Forelimb muscle (tissue), 1 donor: ENCODE measurements at regions not wholly inside any gene's neighbourhood (a gene's known extent, or its start where the extent isn't known, plus 50 kb on each side); places are given as distances from the start of the nearest gene placed in this dataset.

Experiments used
- DNase-seq: peaks from one replicate; pipeline ENCODE4 v3.0.0-alpha.2; 2013; ENCODE audit warnings: low read depth

DNA sequence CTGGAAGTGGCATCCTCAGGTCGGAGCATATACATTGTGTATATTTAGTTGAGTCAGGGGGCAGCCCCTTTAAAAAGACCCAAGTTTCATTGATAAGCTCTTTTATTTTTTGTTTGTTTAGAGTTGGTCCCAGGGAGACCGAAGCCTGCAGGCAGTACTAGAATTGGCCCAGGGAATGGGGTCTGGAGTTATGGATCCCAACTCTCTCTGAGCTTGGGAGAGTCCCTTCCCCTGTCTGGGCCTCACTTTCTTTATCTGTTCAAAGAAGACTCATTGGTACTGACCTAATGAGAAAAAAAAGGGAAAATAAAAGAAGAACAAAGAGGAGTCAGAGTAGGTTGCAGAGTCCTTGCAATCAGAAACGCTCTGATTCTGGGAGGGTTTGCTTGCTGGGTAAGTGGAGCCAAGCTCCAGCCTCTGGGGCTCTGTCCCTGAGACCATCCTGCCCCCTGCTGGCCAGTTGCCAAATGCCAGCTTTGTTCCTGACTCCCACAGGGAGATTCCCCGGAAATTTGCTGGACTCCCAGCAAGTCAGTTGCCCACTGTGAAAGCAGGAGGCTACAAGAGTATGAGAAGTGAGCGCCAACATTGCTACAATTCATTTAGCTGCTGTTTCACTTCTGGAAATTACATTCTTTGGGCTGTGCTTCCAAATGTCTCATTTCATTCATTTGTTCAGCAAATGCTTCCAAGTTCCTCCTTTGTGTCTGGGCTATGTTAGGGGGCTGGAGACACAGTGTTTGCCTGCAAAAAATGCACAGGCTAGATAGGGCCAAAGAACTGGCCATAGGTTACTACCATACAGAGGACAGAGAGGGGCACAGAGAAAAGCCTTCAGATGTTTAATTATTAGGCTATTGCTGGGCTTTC lies 156.2 kb downstream of the MELK start:
- DNase-seq = no peak

- no peak for DNase-seq
These were observed 157.2 kb downstream of the MELK start for GRCh38 chr9:36729906-36730305.

GRCh38 chr9:36730414-36730813 lies 157.7 kb downstream of the MELK start:
- DNase-seq = no peak

DNA sequence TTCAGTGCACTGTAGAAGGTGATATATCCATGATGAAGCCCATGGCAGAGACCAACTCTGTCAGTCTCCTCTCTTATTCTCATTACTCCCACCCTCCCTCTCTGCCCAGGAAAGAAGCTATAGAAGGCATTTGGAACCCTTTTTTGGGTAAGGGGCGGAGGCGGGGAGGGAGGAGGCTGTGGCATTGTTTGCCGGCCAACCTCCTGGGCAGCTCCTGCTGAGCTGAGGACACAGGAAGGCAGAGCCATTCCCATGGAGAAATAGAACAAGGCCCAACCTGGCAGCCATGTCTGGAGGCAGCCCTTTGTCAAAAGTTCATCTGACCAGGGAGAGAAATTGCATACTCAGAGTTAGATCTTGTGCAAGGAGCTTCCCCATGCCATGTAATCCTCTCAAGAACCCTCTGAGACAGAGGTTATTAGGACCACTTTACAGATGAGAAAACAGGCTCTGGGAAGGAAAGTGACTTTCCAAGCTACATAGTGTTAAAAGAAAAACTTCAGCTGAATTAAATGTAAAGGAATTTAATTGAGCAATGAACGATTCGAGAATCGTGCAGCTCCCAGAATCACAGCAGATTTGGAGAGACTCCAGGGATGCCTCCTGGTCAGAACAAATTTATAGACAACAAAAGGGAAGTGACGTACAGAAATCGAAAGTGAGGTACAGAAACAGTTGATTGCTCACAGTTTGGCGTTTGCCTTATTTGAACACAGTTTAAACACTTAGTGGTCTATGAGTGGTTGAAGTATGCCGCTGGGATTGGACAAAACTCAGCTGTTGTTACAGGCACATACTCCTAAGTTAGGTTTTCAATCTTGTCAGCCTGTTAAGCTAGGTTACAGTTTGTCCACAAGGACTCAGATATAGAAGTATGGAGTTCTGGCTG lies 158.6 kb downstream of the MELK start:
- DNase-seq = no peak

DNA sequence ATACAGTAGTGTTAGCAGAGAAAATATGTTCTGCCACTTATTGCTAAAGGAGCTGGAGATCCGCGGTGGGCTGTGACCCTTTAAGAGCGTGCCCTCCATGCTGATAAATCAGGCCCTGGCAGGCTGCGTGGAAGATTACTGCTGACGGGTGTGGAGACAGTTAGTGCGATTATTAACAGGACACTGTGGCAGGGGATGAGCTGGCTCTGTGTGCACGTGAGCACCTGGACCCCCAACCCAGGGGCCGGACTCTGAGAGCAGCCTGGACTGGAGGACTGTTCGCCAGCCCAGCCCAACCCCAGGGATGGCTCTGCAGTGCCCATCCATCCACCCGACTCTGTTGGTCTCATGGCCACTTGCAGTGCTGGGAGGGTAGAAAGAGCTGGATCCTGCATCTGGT lies 162.0 kb downstream of the MELK start:
- DNase-seq = no peak

- no peak for DNase-seq
These were observed 164.0 kb downstream of the MELK start for GRCh38 chr9:36736648-36737047.

DNA sequence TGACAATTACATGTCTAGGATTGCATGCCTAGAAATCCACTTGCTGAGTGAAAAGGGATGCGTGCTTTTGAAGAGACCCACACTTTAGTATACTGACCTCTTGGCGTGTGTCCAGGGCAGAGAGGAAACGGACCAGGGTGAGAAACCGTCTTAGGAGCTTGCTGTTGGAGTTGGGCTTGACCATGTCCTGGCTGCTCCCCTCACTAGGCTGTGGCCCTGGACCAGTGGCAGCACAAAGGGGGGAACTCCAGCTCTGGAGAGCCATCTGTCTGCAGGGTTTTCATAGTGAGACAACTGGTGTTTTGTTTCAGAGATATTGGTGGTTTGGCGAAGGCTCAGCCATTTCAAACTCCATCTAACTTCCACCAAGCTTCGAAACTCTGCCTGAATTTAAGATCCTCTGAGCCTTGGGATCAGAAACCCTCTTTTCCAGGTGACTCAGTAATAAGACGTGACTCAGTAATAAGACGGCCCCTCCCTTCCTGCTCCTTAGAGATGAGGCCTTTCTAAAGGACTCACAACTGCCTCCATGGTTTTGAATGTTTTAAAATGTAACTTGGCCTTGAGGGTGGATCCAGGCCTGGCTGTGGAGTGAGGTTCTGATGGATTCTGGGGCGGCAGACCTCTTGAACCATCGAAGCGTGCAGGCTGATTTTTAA lies 165.8 kb downstream of the MELK start:
- no peak for DNase-seq

DNA sequence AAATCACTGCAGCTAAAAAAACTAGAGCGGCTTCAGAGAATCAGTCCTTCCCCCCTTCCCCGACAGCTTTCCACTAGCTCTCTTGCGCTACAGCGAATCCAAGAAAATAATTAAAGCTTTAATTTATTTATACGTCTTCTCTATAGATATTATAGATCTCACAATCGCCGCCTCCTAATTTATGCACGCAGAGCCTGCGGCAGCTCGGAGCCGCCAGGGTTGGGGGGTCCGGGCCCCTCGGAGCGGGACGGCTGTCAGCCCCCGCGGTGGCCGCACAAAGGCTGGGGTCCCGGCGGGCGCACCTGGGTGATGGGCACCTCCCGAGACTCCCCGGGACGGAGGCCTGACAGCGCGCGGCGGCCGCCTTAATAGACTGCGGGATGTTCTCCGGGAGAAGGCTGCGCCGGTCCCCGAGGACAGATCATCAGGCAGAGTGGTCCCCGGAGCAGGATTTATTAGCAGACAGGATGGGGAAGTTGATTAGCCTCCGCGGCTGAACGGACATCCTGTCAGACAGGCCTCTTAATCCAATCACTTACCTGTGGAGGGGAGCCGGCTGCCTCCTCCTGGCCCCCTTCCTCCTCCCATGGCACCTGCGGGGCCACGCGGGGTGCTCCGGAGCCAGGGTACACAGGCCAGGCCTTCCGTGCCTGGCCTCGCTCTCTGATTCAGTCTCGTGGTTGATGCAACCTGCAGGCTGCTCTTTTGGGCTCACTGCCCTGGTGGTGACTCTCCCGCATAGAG lies 166.8 kb downstream of the MELK start:
- no peak for DNase-seq

DNA sequence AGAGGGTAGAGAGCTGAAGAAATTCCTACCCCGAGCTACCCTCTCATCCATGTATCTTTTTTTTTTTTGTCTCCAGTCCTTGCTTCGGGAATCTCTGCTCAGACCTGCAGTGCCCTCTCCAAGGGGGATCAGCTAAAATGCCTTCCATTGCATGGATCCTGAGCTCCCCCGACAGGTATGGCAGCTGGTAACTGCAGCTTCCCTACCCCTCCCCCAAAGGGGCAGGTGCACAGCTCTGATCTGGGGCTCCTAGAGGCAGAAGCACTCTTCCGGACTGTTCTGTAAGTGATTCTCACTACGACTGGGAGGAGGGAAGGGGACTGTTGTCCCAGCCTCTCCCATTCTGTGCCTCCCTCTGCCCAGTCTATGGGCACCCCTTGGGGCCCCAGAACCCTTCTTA lies 169.6 kb downstream of the MELK start:
- no peak for DNase-seq

GRCh38 chr9:36744678-36745077 lies 172.0 kb downstream of the MELK start:
- DNase-seq = no peak

- no peak for DNase-seq
These were observed 173.3 kb downstream of the MELK start for GRCh38 chr9:36745977-36746376.

GRCh38 chr9:36746415-36746814 lies 173.7 kb downstream of the MELK start:
- no peak for DNase-seq

- DNase-seq = peak; percentile 6
These were observed 175.7 kb downstream of the MELK start for GRCh38 chr9:36748322-36748899.

GRCh38 chr9:36749461-36749860 lies 176.8 kb downstream of the MELK start:
- DNase-seq = no peak

- DNase-seq = no peak
These were observed 177.9 kb downstream of the MELK start for GRCh38 chr9:36750630-36751029.

DNA sequence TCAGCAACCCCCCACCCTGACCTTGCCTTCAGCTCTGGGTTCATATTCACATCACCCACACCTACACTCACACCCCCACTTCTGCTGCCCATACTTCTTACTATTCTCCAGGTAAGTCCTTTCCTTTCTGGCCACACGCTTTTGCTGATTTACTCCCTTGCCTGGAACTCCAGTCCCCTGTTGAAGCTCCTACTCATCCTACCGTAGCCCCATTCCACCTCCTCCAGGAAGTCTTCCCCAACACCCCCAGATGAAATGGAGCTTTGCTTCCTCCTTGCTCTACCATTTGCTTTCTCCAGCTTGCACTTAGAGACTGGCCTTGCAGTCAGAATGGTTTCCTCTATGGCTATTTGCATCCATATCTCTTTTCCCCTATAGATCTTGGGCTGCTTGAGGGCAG lies 182.3 kb downstream of the MELK start:
- DNase-seq = no peak

DNA sequence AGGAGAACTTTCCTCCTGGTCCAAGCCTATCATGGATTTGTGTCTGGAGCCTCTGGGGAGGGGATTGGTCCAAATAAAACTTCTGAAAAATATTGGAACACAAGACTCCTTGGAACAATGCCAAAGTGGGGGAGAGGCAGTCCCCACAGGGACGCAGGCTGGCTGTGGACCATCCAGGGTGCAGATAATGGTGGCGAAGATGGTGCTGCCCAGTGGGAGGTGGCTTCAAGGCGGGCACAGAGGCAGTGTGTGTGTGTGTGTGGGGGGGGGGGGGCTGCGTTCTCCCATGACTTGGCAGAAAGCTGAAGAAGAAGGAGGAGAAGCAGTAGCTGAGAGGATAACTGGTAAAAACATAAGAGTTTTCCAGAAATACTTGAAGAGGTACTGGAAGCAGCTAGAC lies 186.4 kb downstream of the MELK start:
- DNase-seq = no peak

DNA sequence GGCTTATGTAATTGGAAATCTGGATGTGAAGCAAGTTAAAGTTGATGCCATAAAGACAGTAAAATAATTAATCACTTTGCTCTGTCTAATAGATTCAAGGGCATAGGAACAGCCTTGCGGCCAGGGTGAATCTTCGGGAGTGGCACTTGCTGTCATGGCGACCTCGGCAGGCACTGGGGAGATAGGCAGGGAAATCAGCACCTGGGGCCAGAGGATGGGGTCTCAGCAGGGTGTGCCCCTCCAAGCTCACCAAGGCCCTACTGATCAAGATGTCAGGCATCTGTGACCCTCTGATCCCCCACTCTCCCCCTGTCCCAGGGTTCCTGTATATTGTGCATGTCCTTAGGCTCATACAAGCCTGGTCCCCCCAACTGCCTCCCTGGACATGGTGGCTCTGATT lies 187.3 kb downstream of the MELK start:
- DNase-seq = no peak

GRCh38 chr9:36760667-36761420 lies 188.1 kb downstream of the MELK start:
- DNase-seq = no peak

- DNase-seq = no peak
These were observed 190.3 kb downstream of the MELK start for GRCh38 chr9:36762958-36763357.

DNA sequence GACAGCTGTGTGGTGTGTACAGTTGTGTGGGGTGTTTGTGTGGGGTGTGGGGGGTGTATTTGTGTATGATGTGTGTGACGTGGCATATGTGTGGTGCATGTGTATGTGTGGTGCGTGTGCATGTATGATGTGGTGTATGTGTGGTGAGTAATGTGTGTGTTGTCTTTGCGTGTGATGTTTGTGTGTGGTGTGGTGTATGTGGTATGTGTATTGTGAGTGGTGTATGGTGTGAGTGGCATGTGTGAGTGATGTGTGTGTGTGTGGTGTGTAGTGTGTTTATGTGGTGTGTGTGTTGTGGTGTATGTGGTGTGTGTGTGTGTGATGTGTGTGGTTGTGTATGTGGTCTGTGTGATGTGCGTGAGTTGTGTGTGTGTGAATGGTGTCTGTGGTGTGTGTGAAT lies 191.1 kb downstream of the MELK start:
- no peak for DNase-seq
